T-helper 2 cell (primary cell): ENCODE measurements at regions not wholly inside any gene's neighbourhood (a gene's known extent, or its start where the extent isn't known, plus 50 kb on each side); places are given as distances from the start of the nearest gene placed in this dataset.
A peak's percentile ranks its signal among the peaks of the same experiment; 100 is the strongest.

Source experiments
- DNase-seq, 5 experiments: peaks; one replicate each; pipeline versions ENCODE4 v3.0.0 to v3.0.0-alpha.2; 2012 to 2022

GRCh38 chr4:101563126-101563525 lies 215.8 kb upstream of the PPP3CA start:
- no peak for DNase-seq

DNA sequence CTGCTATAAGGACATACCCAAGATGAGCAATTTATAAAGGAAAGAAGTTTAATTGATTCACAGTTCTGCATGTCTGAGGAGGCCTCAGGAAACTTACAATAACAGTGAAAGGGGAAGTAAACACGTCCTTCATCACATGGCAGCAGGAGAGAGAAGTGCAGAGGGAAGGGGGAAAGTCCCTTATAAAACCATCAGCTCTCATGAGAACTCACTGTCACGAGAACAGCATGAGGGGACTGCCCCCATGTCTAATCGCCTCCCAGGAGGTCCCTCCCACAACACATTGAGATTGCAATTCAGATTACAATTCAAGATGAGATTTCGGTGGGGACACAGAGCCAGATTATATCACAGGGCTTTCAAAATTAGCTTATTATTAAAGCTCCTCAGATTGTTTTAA lies 209.5 kb upstream of the PPP3CA start:
- DNase-seq: peak in 1 of 5 experiments; percentile 4

DNA sequence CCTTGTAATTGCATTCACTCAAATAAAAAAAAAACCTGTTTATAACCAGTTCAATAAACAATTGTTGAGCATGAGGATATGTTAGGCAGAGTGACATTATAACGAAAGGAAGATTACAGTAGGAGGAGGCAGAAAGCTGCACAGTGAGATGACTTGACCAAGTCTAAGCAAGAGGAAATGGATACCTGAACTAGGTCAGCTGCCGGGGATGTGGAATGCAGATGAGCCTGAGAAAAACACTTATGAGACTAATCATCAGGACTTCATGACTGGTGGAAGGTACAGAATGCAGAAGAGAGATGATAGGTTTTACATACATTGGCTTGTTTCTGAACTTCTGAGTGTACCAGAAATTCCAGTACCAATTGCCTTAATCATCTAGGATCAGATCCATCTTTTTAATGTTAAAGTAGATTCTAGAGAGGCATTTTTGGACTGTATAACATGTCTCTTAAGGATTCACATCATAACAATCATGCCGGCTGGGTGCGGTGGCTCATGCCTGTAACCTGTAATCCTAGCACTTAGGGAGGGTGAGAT lies 208.1 kb upstream of the PPP3CA start:
- DNase-seq: no peak

- DNase-seq: no peak
Observed at GRCh38 chr4:101540336-101540735, 193.0 kb upstream of the PPP3CA start.

DNA sequence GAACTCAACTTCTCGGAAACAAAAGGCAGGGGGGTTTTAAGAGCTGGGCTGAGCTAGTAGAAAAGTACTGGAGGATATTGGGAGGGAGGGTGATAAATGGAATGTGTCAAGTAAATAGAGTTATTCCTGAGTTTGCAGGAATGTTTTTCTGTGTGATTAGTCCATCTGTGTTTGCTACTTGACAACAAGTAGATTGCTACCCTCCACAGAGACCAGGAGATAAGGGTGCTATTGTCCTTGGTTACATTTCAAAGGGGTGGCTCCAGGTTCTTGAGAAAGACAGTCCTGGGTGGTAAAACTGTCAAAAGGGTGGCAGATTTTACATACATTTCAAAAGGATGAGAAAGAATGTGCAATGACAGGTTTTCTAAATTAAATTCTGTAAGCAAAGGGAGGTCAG lies 181.2 kb upstream of the PPP3CA start:
- DNase-seq: no peak

GRCh38 chr4:101527188-101527587 lies 179.9 kb upstream of the PPP3CA start:
- DNase-seq: peak in 4 of 5 experiments; percentile 7 to 91 (median 62)

DNA sequence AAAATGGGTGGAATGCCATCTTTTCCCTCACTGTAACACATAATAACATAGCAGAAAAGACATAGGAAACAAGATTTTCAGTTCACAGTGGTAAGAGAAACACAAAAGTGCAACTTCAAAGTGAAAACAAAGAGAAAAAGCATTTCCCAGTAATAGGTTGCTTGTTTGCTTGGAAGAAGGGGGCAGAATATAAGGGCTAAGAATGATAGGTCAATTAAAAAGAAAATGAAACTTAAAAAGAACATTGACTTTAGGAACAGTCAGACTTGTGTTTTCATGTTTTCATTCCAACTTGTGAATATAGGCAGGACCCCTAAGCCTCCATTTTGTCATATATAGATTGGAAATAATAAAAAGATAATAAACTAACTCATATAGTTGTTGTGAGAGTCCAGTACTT lies 168.2 kb upstream of the PPP3CA start:
- DNase-seq: no peak

DNA sequence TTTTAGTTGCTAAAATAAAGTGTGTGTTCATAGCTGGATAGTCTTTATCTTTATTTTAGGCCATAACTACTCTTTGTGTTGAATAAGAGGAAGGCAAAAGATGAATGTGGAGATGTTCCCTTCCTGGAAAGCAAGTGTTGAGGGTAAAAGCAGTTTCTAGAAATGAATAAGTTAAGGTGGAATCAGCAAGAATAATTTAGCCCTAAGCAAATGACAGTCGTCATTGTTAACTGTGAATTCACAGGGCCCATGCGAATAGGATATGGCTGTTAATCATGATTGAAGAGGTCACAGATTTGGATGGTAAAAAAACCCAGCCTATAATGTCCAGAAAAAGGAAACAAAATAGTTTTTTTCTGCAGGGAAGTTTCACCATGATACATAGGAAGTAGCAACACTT lies 167.8 kb upstream of the PPP3CA start:
- DNase-seq: peak in 1 of 5 experiments; percentile 4

- DNase-seq: no peak
Observed at GRCh38 chr4:101512416-101512815, 165.1 kb upstream of the PPP3CA start.

GRCh38 chr4:101501421-101501820 lies 154.1 kb upstream of the PPP3CA start:
- no peak for DNase-seq

GRCh38 chr4:101500742-101501141 lies 153.4 kb upstream of the PPP3CA start:
- DNase-seq: no peak

- no peak for DNase-seq
Observed at GRCh38 chr4:101475246-101475645, 127.9 kb upstream of the PPP3CA start.

DNA sequence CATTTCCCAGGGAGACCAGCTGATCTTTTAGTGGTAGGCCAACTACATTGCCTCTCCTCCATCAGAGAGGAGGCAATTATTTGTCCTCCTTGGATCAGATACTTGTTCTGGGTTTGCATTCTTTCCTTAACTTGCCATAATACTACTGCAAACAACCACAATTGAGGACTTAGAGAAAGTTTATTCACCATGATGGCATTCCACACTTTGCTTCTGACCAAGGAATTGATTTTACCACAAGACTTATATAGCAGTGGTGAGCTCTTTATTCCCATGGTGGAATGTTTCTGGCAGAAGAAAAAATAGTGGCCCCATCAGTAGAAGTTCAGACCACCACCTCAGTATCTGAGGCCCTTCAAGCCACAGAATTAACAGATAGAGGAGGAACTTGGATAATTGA lies 123.9 kb upstream of the PPP3CA start:
- no peak for DNase-seq

GRCh38 chr4:101464596-101464995 lies 117.3 kb upstream of the PPP3CA start:
- no peak for DNase-seq

DNA sequence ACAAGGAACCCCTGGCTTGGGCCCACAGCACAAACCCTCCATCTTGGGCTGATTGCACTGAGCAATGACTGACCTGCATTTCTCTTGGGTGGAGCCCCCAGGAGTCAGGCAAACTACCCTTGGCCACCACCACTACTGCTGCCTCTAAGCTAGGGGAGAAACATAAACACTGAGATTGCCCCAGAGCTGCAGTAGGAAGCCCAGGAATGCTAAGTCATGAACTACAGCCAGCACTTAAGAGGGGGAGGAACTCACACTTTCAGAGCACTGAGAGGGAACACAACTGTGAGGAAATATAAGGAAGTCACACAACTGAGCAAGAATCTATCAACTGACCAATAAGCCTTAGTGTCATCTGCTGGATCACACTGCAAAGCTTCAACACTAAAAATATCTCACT lies 111.6 kb upstream of the PPP3CA start:
- no peak for DNase-seq

GRCh38 chr4:101458473-101458872 lies 111.1 kb upstream of the PPP3CA start:
- DNase-seq: no peak

DNA sequence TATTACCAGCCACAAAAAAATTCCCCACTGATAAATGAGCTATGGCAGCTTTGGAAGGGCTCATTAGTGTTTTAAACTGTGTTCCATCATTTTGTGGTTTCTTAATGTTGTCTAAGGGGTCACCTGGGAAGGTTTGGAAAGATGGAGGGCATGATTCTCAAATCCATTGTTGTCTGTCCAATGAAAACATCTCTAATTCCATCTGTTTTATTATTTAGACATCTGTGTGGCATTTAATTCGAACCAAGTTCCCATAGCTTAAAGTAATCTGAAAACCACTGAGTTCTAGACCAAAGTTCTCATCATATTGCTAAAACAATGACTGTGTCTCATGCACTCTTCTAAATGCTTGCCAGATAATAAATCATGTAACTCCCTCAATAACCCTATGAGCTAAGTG lies 103.8 kb upstream of the PPP3CA start:
- DNase-seq: no peak

- no peak for DNase-seq
Observed at GRCh38 chr4:101441446-101441845, 94.1 kb upstream of the PPP3CA start.

- DNase-seq: no peak
Observed at GRCh38 chr4:101439926-101440325, 92.6 kb upstream of the PPP3CA start.

- DNase-seq: no peak
Observed at GRCh38 chr4:101421386-101421785, 74.1 kb upstream of the PPP3CA start.

- DNase-seq: no peak
Observed at GRCh38 chr4:101420661-101421060, 73.3 kb upstream of the PPP3CA start.

- peak in 1 of 5 experiments; percentile 7 for DNase-seq
Observed at GRCh38 chr4:101419336-101420135, 72.2 kb upstream of the PPP3CA start.

GRCh38 chr4:101418466-101418865 lies 71.1 kb upstream of the PPP3CA start:
- peak in 1 of 5 experiments; percentile 18 for DNase-seq

GRCh38 chr4:101418055-101418454 lies 70.7 kb upstream of the PPP3CA start:
- peak in 4 of 5 experiments; percentile 28 to 90 (median 52) for DNase-seq

GRCh38 chr4:101417046-101417445 lies 69.7 kb upstream of the PPP3CA start:
- DNase-seq: no peak
